ENCODE measurements at regions not wholly inside any gene's neighbourhood (a gene's known extent, or its start where the extent isn't known, plus 50 kb on each side); places are given as distances from the start of the nearest gene placed in this dataset.
"Not testable (repeated sequence)": the region's sequence is repeated elsewhere in the genome, so short reads cannot be mapped to it uniquely, and the experiment has no call there.

GRCh38 chr2:84088656-84089055, 370.4 kb downstream of the SUCLG1 start:
- no peak for ATAC-seq (replicated peaks in 6 of 8)
- no peaks in the 10 kb centered on the region for H3K4me1 ChIP-seq (replicated peaks in 1 of 2)
- no peak overlapping the region for H3K4me3 ChIP-seq
- in situ Hi-C loops (cut with MboI; ENCODE audit: low pct_unique_long_range_greater_than_20kb in 2 of 9, low sequenced_read_pairs in 9 of 9, unreplicated experiment in 9 of 9), result no loop called here
- H3K27ac ChIP-seq, result no peak overlapping the region

- ATAC-seq (replicated peaks in 6 of 8), result peak in 1 of 8 experiments; percentile 39
- no peak overlapping the region for H3K27ac ChIP-seq
- in situ Hi-C loops (cut with MboI; ENCODE audit: low pct_unique_long_range_greater_than_20kb in 2 of 9, low sequenced_read_pairs in 9 of 9, unreplicated experiment in 9 of 9), result no loop called here
- no peak overlapping the region for H3K4me3 ChIP-seq
- H3K4me1 ChIP-seq (replicated peaks in 1 of 2), result no peaks in the 10 kb centered on the region
Measured at GRCh38 chr2:84085562-84085961, 373.5 kb downstream of the SUCLG1 start.

GRCh38 chr2:84084856-84085255, 374.2 kb downstream of the SUCLG1 start:
- no peak for ATAC-seq (replicated peaks in 6 of 8)
- H3K27ac ChIP-seq, result no peak overlapping the region
- in situ Hi-C loops (cut with MboI; ENCODE audit: low pct_unique_long_range_greater_than_20kb in 2 of 9, low sequenced_read_pairs in 9 of 9, unreplicated experiment in 9 of 9), result no loop called here
- 0 to 67% (median 30%) methylated on average over 1 of the region's 1 CpG for WGBS, 10 experiments
- H3K4me3 ChIP-seq, result no peak overlapping the region
- H3K4me1 ChIP-seq (replicated peaks in 1 of 2), result no peaks in the 10 kb centered on the region

- in situ Hi-C loops (cut with MboI; ENCODE audit: low pct_unique_long_range_greater_than_20kb in 2 of 9, low sequenced_read_pairs in 9 of 9, unreplicated experiment in 9 of 9), result no loop called here
- no peak for ATAC-seq (replicated peaks in 6 of 8)
- Histone ChIP-seq H3K4me3 (no peak overlapping the region), H3K4me1 (replicated peaks in 1 of 2) (no peaks in the 10 kb centered on the region), H3K27ac (no peak overlapping the region)
- 0 to 80% (median 67%) methylated on average over 1 of the region's 1 CpG; no CpG with 5 or more reads in 5 of the 10 experiments for WGBS, 10 experiments
Measured at GRCh38 chr2:84083984-84084383, 375.1 kb downstream of the SUCLG1 start.

- 4 to 80% (median 35%) methylated on average over 1 to 3 of the region's 3 CpGs; no CpG with 5 or more reads in 2 of the 10 experiments for WGBS, 10 experiments
- in situ Hi-C loops (cut with MboI; ENCODE audit: low pct_unique_long_range_greater_than_20kb in 2 of 9, low sequenced_read_pairs in 9 of 9, unreplicated experiment in 9 of 9), result no loop called here
- peak in 2 of 8 experiments; percentile 75 to 76 for ATAC-seq (replicated peaks in 6 of 8)
Measured at GRCh38 chr2:84078471-84078870, 380.6 kb downstream of the SUCLG1 start.

GRCh38 chr2:84077496-84077895, 381.6 kb downstream of the SUCLG1 start:
- H3K4me1 ChIP-seq (replicated peaks in 1 of 2), result no peaks in the 10 kb centered on the region
- in situ Hi-C loops (cut with MboI; ENCODE audit: low pct_unique_long_range_greater_than_20kb in 2 of 9, low sequenced_read_pairs in 9 of 9, unreplicated experiment in 9 of 9), result no loop called here
- no peak overlapping the region for H3K27ac ChIP-seq
- no peak overlapping the region for H3K4me3 ChIP-seq
- whole genome bisulfite sequencing, 10 experiments, result 10 to 100% (median 66%) methylated on average over 1 to 2 of the region's 2 CpGs; no CpG with 5 or more reads in 1 of the 10 experiments
- peak in 4 of 8 experiments; percentile 45 to 82 (median 65) for ATAC-seq (replicated peaks in 6 of 8)

More at GRCh38 chr2:84078471-84078870, 380.6 kb downstream of the SUCLG1 start:
- Histone ChIP-seq H3K4me1 (replicated peaks in 1 of 2) (no peaks in the 10 kb centered on the region), H3K27ac (no peak overlapping the region), H3K4me3 (no peak overlapping the region)

- peak in 1 of 8 experiments; percentile 73 for ATAC-seq (replicated peaks in 6 of 8)
Measured at GRCh38 chr2:84071050-84071449, 388.0 kb downstream of the SUCLG1 start.

GRCh38 chr2:84065857-84066256, 393.2 kb downstream of the SUCLG1 start:
- no peaks in the 10 kb centered on the region for H3K4me1 ChIP-seq (replicated peaks in 1 of 2)
- H3K4me3 ChIP-seq, result no peak overlapping the region
- ATAC-seq (replicated peaks in 6 of 8), result no peak
- H3K27ac ChIP-seq, result no peak overlapping the region
- in situ Hi-C loops (cut with MboI; ENCODE audit: low pct_unique_long_range_greater_than_20kb in 2 of 9, low sequenced_read_pairs in 9 of 9, unreplicated experiment in 9 of 9), result no loop called here

More at GRCh38 chr2:84071050-84071449, 388.0 kb downstream of the SUCLG1 start:
- H3K4me3 ChIP-seq, result no peak overlapping the region
- H3K4me1 ChIP-seq (replicated peaks in 1 of 2), result no peaks in the 10 kb centered on the region
- in situ Hi-C loops (cut with MboI; ENCODE audit: low pct_unique_long_range_greater_than_20kb in 2 of 9, low sequenced_read_pairs in 9 of 9, unreplicated experiment in 9 of 9), result no loop called here
- WGBS, 10 experiments, result 0 to 100% (median 86%) methylated on average over 1 of the region's 1 CpG; no CpG with 5 or more reads in 3 of the 10 experiments
- H3K27ac ChIP-seq, result no peak overlapping the region

- WGBS, 10 experiments, result 13 to 100% (median 97%) methylated on average over 1 to 4 of the region's 4 CpGs; no CpG with 5 or more reads in 1 of the 10 experiments
- no peak overlapping the region for H3K4me3 ChIP-seq
- H3K27ac ChIP-seq, result no peak overlapping the region
- no peak for ATAC-seq (replicated peaks in 6 of 8)
- H3K4me1 ChIP-seq (replicated peaks in 1 of 2), result peaks cover 8 to 9% of the 10 kb centered on the region in 2 donors
- in situ Hi-C loops (cut with MboI; ENCODE audit: low pct_unique_long_range_greater_than_20kb in 2 of 9, low sequenced_read_pairs in 9 of 9, unreplicated experiment in 9 of 9), result no loop called here
Measured at GRCh38 chr2:84057917-84058560, 401.0 kb downstream of the SUCLG1 start.

GRCh38 chr2:84055816-84056215, 403.3 kb downstream of the SUCLG1 start:
- no peak overlapping the region for H3K27ac ChIP-seq
- H3K4me1 ChIP-seq (replicated peaks in 1 of 2), result peaks cover 15 to 18% of the 10 kb centered on the region in 2 donors
- no peak for ATAC-seq (replicated peaks in 6 of 8)
- in situ Hi-C loops (cut with MboI; ENCODE audit: low pct_unique_long_range_greater_than_20kb in 2 of 9, low sequenced_read_pairs in 9 of 9, unreplicated experiment in 9 of 9), result no loop called here
- WGBS, 10 experiments, result 0 to 80% (median 49%) methylated on average over 1 of the region's 1 CpG; no CpG with 5 or more reads in 2 of the 10 experiments
- H3K4me3 ChIP-seq, result no peak overlapping the region

- in situ Hi-C loops (cut with MboI; ENCODE audit: low pct_unique_long_range_greater_than_20kb in 2 of 9, low sequenced_read_pairs in 9 of 9, unreplicated experiment in 9 of 9); H3K27ac ChIP-seq; H3K4me3 ChIP-seq: not testable (repeated sequence)
- peak in 2 of 8 experiments; percentile 29 to 36 for ATAC-seq (replicated peaks in 6 of 8)
- peaks cover 15 to 18% of the 10 kb centered on the region in 2 donors for H3K4me1 ChIP-seq (replicated peaks in 1 of 2)
- 22 to 100% (median 86%) methylated on average over 1 of the region's 1 CpG; no CpG with 5 or more reads in 5 of the 10 experiments for WGBS, 10 experiments
Measured at GRCh38 chr2:84054577-84054976, 404.5 kb downstream of the SUCLG1 start.

- H3K4me1 ChIP-seq (replicated peaks in 1 of 2), result peaks cover 15 to 18% of the 10 kb centered on the region in 2 donors
- H3K27ac ChIP-seq, result no peak overlapping the region
- WGBS, 10 experiments, result 0 to 100% (median 43%) methylated on average over 1 to 2 of the region's 2 CpGs; no CpG with 5 or more reads in 2 of the 10 experiments
- in situ Hi-C loops (cut with MboI; ENCODE audit: low pct_unique_long_range_greater_than_20kb in 2 of 9, low sequenced_read_pairs in 9 of 9, unreplicated experiment in 9 of 9), result no loop called here
- ATAC-seq (replicated peaks in 6 of 8), result peak in 5 of 8 experiments; percentile 23 to 72 (median 66)
- H3K4me3 ChIP-seq, result no peak overlapping the region
Measured at GRCh38 chr2:84052913-84053312, 406.2 kb downstream of the SUCLG1 start.

- Histone ChIP-seq H3K4me1 (replicated peaks in 1 of 2) (peaks cover 15 to 18% of the 10 kb centered on the region in 2 donors), H3K4me3 (no peak overlapping the region), H3K27ac (no peak overlapping the region)
- 33 to 100% (median 75%) methylated on average over 1 to 2 of the region's 2 CpGs; no CpG with 5 or more reads in 1 of the 10 experiments for WGBS, 10 experiments
- in situ Hi-C loops (cut with MboI; ENCODE audit: low pct_unique_long_range_greater_than_20kb in 2 of 9, low sequenced_read_pairs in 9 of 9, unreplicated experiment in 9 of 9), result no loop called here
- ATAC-seq (replicated peaks in 6 of 8), result no peak
Measured at GRCh38 chr2:84052043-84052442, 407.0 kb downstream of the SUCLG1 start.

- H3K4me3 ChIP-seq, result no peak overlapping the region
- ATAC-seq (replicated peaks in 6 of 8), result no peak
- in situ Hi-C loops (cut with MboI; ENCODE audit: low pct_unique_long_range_greater_than_20kb in 2 of 9, low sequenced_read_pairs in 9 of 9, unreplicated experiment in 9 of 9), result no loop called here
- peaks cover 15 to 18% of the 10 kb centered on the region in 2 donors for H3K4me1 ChIP-seq (replicated peaks in 1 of 2)
- WGBS, 10 experiments, result 8 to 98% (median 82%) methylated on average over 1 to 4 of the region's 4 CpGs; no CpG with 5 or more reads in 2 of the 10 experiments
- H3K27ac ChIP-seq, result no peak overlapping the region
Measured at GRCh38 chr2:84048964-84049363, 410.1 kb downstream of the SUCLG1 start.

Measured in motor neuron (in vitro differentiated cells).